ENCODE measurements at regions not wholly inside any gene's neighbourhood (a gene's known extent, or its start where the extent isn't known, plus 50 kb on each side); places are given as distances from the start of the nearest gene placed in this dataset.

DNA sequence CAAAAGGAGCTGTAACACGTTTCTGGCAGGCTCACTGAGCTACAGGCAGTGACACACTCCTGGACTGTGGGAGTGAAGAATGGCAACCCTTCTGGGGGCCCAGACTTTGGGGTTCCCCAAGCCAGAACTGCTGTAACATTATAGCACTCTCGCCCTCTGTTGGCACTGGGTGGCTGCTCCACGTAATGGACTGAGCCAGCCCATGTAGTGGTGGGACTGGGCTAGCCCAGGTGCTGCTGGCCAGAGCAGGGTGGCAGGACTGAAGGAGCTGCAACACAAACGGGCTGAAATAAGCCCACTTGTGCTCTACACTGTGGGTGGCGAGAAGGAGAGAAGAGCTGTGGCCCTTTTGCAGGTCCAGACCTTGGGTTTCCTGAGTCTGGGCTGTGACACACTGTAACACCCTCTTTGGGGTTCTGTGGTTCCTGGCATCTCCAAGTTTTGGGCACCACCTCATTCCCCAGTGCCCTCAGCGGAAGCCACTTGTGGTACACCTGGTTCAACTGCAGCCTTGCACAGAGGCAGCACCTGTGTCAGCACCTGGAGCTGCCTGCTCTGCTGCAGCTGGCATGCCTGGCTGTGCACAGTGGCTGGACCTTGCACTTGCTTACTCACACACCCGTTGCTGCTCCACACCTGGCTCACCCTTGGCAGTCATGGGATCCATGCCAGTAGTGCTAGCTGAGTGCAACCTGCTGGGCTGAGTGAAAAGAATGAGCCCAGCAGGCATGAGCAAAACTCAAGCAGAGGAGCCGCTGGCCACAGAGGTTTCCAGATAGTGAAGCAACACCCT, 95.0 kb upstream of the PRR16 start:
- no peaks in the 10 kb centered on the region for H3K36me3 Mint-ChIP-seq (ENCODE audit: low read depth, unreplicated experiment)

DNA sequence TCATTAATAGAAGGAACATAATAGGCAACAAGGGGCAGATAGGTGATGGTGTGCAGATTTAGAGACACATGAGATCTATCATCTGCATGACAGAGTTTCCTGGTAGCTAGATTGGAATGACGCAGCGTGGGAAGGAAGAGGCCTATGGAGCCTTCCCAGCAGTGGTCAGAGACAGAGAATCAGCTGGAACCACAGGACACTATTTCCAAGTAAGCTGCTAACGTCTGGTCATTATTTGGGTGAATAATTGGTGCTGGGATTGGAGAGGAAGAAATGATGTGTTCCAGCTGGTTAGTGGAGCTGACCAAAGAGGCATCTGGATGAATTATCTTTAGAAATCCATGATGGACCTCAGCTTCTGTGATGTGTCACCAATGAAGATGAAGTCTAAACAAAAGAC, 91.2 kb upstream of the PRR16 start:
- Mint-ChIP-seq H3K4me3 (ENCODE audit: unreplicated experiment) (no peak overlapping the region), H3K36me3 (ENCODE audit: low read depth, unreplicated experiment) (no peaks in the 10 kb centered on the region), H3K9me3 (ENCODE audit: unreplicated experiment) (no peaks in the 10 kb centered on the region), H3K27me3 (ENCODE audit: unreplicated experiment) (no peaks in the 10 kb centered on the region), H3K4me1 (ENCODE audit: unreplicated experiment) (no peaks in the 10 kb centered on the region), H3K27ac (ENCODE audit: unreplicated experiment) (no peak overlapping the region)
- TF ChIP-seq, protein P1, sequence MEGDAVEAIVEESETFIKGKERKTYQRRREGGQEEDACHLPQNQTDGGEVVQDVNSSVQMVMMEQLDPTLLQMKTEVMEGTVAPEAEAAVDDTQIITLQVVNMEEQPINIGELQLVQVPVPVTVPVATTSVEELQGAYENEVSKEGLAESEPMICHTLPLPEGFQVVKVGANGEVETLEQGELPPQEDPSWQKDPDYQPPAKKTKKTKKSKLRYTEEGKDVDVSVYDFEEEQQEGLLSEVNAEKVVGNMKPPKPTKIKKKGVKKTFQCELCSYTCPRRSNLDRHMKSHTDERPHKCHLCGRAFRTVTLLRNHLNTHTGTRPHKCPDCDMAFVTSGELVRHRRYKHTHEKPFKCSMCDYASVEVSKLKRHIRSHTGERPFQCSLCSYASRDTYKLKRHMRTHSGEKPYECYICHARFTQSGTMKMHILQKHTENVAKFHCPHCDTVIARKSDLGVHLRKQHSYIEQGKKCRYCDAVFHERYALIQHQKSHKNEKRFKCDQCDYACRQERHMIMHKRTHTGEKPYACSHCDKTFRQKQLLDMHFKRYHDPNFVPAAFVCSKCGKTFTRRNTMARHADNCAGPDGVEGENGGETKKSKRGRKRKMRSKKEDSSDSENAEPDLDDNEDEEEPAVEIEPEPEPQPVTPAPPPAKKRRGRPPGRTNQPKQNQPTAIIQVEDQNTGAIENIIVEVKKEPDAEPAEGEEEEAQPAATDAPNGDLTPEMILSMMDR (IDR thresholded peaks at IDR 0.05; ENCODE audit: unreplicated experiment) = no peak
- no peak for DNase-seq (ENCODE audit: low spot score)

More for the DNA sequence above, 95.0 kb upstream of the PRR16 start:
- Mint-ChIP-seq H3K27me3 (ENCODE audit: unreplicated experiment) (peaks cover 1% of the 10 kb centered on the region), H3K9me3 (ENCODE audit: unreplicated experiment) (no peaks in the 10 kb centered on the region), H3K4me3 (ENCODE audit: unreplicated experiment) (no peak overlapping the region), H3K4me1 (ENCODE audit: unreplicated experiment) (peaks cover 11% of the 10 kb centered on the region), H3K27ac (ENCODE audit: unreplicated experiment) (no peak overlapping the region)
- DNase-seq (ENCODE audit: low spot score) = no peak
- TF ChIP-seq, protein P1 (IDR thresholded peaks at IDR 0.05; ENCODE audit: unreplicated experiment) = no peak

DNA sequence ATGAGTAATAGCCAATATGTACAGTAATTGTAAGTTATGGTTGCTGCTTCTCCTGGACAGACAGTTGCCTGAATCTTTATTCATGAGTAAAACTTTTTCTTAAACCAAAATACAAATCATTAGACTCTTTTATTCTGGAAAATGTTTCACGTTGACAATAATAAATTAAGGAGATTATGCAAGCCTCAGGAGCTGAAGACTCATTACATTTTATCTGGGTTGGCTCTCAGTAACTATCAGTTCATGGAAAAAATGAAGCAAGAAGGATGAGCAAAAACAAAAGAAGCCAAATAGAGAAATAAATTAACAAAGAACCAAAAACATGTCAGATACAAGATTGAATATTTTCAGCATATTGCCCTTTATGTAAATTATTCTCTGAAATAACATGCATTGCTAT, 88.9 kb upstream of the PRR16 start:
- TF ChIP-seq, protein P1 (IDR thresholded peaks at IDR 0.05; ENCODE audit: unreplicated experiment) = no peak
- Mint-ChIP-seq H3K4me3 (ENCODE audit: unreplicated experiment) (no peak overlapping the region), H3K9me3 (ENCODE audit: unreplicated experiment) (no peaks in the 10 kb centered on the region), H3K27me3 (ENCODE audit: unreplicated experiment) (peaks cover 3% of the 10 kb centered on the region), H3K4me1 (ENCODE audit: unreplicated experiment) (no peaks in the 10 kb centered on the region), H3K27ac (ENCODE audit: unreplicated experiment) (no peak overlapping the region), H3K36me3 (ENCODE audit: low read depth, unreplicated experiment) (no peaks in the 10 kb centered on the region)
- DNase-seq (ENCODE audit: low spot score) = no peak

GRCh38 chr5:120380644-120381043, 83.5 kb upstream of the PRR16 start:
- no peak for DNase-seq (ENCODE audit: low spot score)
- no peaks in the 10 kb centered on the region for H3K4me1 Mint-ChIP-seq (ENCODE audit: unreplicated experiment)
- H3K27ac Mint-ChIP-seq (ENCODE audit: unreplicated experiment) = no peak overlapping the region
- peaks cover 3% of the 10 kb centered on the region for H3K27me3 Mint-ChIP-seq (ENCODE audit: unreplicated experiment)
- no peaks in the 10 kb centered on the region for H3K36me3 Mint-ChIP-seq (ENCODE audit: low read depth, unreplicated experiment)
- H3K4me3 Mint-ChIP-seq (ENCODE audit: unreplicated experiment) = no peak overlapping the region
- H3K9me3 Mint-ChIP-seq (ENCODE audit: unreplicated experiment) = no peaks in the 10 kb centered on the region
- TF ChIP-seq, protein P1 (IDR thresholded peaks at IDR 0.05; ENCODE audit: unreplicated experiment) = no peak

DNA sequence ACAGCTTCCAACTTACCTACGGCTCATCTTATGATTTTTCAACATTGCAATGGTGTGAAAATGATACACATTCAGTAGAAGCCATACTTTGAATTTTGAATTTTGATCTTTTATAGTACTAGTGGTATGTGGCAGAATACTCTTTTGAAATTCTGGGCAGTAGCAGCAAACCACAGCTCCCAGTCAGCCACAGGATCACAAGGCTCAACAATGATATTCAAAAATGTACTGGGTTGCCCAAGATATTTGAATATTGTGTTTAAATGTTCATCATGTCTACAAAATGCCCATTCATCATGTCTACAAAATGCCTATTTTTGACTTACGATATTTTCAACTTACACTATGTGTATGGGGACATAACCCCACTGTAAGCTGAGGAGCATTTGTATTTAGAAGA, 81.3 kb upstream of the PRR16 start:
- no peak overlapping the region for H3K4me3 Mint-ChIP-seq (ENCODE audit: unreplicated experiment)
- peaks cover 3% of the 10 kb centered on the region for H3K27me3 Mint-ChIP-seq (ENCODE audit: unreplicated experiment)
- no peak for DNase-seq (ENCODE audit: low spot score)
- H3K9me3 Mint-ChIP-seq (ENCODE audit: unreplicated experiment) = no peaks in the 10 kb centered on the region
- no peak overlapping the region for H3K27ac Mint-ChIP-seq (ENCODE audit: unreplicated experiment)
- H3K4me1 Mint-ChIP-seq (ENCODE audit: unreplicated experiment) = no peaks in the 10 kb centered on the region
- no peaks in the 10 kb centered on the region for H3K36me3 Mint-ChIP-seq (ENCODE audit: low read depth, unreplicated experiment)
- TF ChIP-seq, protein P1 (IDR thresholded peaks at IDR 0.05; ENCODE audit: unreplicated experiment) = no peak
